GM12873 (cell line): ENCODE measurements at regions not wholly inside any gene's neighbourhood (a gene's known extent, or its start where the extent isn't known, plus 50 kb on each side); places are given as distances from the start of the nearest gene placed in this dataset.

Experiments used
- CTCF ChIP-seq: IDR thresholded peaks from 2 replicates; pipeline ENCODE4 v1.5.1; 2012; ENCODE audit warnings: low read depth, mild to moderate bottlenecking, moderate library complexity, low read length, control low read depth; ENCODE audit not compliant: insufficient read depth; ENCODE audit errors: missing control alignments

GRCh38 chr7:51850126-51850525 is 533.5 kb upstream of the COBL start:
- TF ChIP-seq CTCF = no peak

DNA sequence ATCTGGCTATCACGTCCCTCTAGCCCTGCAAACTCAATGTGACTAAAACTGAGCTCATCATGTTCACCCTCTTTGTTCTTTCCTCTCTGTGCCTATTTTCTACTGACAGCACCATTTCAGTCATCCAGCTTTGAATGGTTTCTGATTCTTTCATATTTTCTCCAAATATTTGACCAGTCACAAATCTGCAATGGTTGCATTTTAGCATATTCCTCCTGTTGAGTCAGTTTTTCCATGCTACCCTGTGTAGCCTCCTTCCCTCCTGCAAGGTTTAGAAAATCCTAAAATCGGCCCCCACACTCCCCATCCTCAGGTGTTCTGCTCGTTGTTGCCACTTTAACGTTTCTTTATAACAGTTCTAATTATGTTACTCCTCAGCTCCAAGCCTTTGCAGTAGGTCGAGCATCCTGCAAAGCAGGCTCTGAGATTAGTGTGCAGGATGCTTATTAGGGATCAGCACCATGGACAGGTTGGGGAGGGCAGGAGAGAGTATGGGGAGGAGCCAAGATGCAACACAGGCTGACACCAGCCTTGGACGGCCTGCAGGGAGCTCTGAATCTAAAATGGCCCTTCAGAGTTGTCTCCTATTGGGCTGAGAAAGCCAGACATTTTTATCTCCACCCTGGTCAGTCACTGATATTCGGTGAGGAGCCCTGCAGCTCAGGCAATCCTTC is 531.0 kb upstream of the COBL start:
- TF ChIP-seq CTCF = no peak

DNA sequence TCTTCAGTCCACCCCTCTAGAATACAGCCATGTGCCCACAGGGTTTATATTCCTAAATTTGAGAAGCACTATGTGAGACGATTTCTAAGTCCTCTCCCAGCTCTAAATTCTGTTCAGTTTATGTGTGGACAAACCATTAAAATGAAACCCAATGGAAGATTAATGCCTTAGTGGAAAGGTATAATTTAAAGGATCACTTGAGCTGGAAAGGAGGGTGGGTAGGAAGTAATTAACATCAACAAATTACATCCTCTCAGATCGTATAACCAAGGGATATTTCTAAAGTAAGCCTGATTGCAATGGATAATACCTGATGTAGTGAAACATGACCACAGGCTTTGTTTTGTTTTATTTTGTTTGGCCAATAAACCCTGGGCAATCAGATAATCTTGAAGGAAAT is 511.0 kb upstream of the COBL start:
- no peak for TF ChIP-seq CTCF

GRCh38 chr7:51824050-51824449 is 507.4 kb upstream of the COBL start:
- TF ChIP-seq CTCF = no peak

DNA sequence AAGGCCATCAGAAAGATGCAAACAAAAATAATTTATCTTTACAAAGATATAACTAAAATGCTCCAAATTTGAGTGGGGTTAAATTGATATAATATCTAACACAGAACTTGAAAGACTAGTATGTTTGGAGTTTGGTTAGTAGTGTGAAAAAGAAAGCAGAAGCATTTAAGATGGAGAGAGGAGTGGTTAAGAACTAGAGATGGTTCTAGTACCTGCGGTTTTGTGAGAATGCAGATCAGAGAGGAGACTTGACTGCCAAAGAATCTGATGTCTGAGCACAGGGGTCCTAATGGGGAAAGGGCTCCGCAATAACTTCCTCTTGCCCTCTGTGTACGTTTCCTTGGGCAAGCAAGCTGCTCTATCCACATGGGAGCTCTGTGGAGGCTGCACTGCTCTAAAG is 506.8 kb upstream of the COBL start:
- TF ChIP-seq CTCF = no peak

DNA sequence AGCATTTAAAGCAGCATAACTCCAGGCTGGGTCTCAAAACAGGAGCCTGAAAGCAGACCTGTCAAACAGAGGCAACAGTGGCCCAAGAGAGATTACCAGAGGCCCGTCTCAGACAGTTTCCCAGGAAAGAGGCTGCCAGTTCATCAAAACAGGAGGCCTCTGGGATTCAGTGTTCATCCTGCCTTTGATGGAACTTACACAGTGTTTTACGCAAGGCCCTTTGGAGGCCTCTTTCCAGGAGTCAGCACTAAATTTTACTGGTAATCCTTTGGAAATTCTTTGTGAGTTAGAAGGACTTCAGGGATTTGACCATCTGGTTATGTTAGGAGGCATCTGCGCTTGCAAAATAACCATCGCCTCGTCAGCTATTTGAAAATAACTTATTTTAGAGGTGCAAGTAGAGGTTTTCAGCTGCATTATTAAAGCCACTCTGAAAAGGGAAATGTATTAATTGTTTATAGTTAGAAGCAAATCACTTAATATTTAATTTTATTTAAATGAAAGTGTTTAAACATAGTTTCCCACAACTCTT is 501.2 kb upstream of the COBL start:
- TF ChIP-seq CTCF = no peak

DNA sequence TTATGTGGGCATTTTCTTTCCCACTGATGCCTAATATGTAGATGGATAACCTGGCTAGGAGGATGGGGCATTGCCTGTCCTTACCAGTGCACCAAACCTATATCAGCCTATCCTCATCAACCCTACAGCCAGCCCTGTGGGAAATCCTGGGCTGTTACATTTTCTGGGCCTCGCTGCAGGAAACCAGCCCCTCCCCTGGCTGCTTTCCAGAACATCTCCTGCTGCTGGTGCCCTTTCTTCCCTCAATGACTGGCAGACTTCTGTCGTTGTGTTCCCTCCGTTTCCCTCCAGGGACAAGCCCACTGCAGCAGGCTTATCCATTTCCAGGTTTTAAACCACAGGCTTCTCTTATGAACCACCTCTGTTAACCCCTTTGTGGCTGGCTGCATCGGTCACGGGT is 486.1 kb upstream of the COBL start:
- no peak for TF ChIP-seq CTCF
